HG03521 (cell line): ENCODE measurements at regions not wholly inside any gene's neighbourhood (a gene's known extent, or its start where the extent isn't known, plus 50 kb on each side); places are given as distances from the start of the nearest gene placed in this dataset.
A peak's percentile ranks its signal among the peaks of the same experiment; 100 is the strongest.

Experiments used
- ATAC-seq: cut with Tn5 transposase; IDR thresholded peaks from one replicate; pipeline ENCODE4 v1.9.1; 2021; ENCODE audit warnings: mild to moderate bottlenecking, moderate library complexity; ENCODE audit not compliant: unreplicated experiment

DNA sequence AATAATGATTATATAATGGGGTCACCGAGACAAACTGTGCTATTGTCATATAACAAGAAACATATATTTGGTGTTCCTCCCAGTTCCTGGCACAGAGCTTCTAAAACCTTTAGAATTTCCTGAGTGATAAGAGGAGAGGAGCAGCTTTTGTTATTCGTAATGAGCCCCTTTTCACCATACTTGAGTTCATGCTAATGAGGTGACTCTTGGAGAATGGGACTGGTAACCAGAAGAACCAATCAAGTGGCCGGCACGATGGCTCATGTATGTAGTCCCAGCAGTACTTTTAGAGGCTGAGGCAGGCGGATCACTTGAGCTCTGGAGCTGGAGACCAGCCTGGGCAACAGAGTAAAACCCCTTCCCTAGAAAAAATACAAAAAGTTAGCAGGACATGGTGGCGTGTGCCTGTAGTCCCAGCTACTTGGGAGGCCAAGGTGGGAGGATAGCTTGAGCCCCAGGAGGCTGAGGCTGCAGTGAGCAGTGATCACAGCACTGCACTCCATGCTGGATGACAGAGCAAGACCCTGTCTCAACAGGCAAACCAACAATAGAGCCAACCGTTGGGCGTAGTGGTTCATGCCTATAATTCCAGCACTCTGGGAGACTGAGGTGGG, 62.7 kb upstream of the FTH1 start:
- no peak for ATAC-seq

DNA sequence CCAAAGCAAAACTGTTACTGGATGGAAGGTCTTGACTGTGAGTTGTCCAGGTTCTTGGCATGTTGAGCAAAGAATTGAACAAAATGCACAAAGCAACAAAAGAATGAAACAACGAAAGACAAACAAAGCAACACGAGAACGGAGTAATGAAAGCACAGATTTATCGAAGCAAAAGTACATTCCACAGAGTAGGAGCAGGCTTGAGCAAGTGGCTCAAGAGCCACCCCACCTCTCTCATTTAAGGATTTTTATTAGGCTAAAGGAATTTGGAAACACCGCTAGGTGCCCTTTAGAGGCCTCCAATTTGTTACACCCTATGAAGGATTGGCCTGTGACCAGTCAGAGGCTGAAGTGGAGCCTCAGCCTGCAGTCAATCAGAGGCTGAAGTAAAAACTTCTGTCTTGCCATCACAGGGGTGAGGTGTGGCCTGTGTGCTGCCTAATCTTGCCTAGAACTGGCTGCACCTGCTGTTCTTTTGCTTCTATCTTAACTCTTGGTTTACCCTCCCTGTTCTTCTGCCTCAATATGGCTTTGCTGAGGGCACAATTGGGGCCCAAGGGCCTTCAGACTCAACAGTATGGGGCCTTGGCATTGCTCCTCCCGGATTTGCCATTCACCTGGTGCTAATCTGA, 59.4 kb upstream of the FTH1 start:
- ATAC-seq: no peak

DNA sequence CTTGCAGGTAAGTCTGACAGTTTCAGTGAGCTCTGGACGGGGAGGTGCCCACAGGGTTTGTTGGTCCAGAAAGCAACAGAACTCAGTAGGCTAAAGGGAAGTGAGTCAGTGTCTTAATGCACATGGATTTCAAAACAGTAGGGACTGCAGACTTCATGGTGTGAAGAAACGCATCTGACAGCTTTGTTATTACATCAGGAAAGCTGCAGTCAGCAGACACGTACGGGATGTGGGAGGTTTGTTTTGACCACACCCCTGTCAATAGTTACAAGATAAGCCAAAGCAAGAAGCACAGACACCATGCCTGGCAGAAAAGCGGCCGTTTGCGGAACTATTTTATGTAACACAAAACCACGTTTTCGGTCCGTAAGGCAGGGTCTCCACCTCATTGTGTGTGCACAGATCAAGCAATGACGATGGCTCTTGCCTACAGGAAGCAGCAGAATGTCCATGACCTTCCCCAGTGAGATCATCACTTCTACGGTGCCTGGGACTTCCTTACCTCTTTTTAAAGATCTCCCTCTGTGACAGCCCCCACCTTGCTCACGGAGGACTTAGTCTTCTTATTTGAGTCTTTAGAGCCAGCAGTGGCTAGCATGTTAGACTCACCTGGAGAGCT, 58.2 kb upstream of the FTH1 start:
- peak; percentile 79 for ATAC-seq

DNA sequence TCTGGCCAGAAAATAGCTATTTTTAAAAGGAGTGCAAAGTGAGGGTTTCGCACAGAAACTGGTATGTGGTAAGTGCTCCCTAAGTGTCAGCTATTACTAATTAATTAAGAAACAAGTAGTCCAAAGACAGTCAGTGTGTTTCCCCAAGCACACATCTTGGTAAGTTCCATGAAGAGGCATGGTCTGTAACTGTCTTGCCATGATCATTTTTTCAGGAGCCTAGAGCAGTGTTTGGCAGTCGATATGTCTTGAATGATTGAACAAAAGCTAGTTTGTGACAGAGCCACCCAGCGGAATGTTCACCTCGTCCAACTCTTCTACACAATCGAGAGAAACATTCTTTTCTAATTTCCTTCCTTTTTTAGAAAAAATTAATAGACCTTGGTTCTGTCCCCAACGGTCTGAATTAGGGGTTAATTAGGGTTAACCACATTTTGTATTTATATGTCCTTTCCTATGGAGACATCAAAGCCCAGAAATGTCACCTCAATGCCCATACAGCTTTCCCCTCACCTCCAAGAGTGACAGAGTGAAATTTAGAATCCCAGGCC, 57.6 kb upstream of the FTH1 start:
- no peak for ATAC-seq

DNA sequence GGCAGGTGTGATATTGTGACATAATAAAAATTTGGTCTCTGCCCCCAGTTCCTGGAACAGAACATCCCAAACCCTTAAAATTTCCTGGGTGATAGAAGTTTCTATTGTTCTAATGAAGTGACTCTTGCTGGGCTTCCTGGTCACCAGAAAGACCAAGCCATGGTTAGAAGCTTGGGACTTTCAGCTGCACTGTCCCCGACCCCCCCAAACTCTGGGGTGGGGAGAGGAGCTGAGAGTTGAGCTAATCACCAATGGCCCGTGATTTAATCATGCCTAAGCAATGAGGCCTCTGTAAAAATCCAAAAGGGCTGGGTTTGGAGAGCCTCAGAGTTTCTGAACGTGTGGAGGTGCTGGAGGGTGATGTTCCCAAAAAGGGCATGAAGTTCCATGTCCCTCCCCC, 54.8 kb upstream of the FTH1 start:
- no peak for ATAC-seq

DNA sequence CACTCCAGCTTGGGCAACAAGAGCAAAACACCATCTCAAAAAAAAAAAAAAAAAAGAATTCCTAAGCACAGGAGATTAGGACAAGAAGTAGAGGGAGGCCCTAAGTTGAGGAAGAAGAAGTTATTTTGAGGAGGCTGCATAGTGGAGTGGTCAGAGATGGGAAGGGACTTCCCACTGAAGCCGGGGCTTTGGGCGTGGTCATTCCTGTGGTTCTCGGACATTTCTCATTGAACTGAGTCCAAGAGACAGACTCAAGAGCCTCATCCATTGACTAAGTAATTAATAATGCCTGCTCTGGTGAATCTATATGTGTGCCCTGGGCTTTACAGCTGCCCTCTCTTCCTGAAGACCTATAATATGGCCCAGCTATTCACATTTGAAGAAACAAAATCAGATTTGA, 53.2 kb upstream of the FTH1 start:
- ATAC-seq: no peak

DNA sequence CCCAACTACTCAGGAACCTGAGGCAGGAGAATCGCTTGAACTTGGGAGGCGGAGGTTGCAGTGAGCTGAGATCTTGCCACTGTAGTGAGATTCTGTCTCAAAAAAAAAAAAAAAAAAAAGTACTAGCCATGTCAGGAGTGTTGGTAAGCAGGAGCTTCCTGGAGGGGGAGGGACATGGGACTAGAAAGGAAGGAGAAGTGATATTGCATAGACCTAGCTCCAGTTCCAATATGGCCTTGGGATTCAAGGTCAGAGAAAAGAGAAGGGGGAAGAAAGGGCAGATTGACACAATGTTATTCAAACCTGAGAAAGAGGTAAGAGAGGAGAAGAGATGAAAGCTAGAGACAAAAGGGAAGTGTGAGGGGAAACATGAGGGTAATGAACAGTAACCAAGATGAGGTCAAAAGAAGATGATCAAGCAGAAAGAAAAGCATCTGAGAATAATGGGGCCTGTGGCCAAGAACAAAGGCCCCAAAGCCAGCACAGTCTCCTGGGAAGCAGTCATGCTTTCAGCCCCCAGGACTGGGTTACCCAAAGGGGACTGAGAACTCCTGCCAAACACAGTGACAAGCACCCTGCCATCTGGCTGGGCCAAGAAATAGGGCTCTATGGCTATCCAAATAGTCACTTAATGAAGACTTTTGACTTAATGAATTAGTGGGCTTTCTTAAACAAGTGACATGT, 51.7 kb upstream of the FTH1 start:
- ATAC-seq: no peak

DNA sequence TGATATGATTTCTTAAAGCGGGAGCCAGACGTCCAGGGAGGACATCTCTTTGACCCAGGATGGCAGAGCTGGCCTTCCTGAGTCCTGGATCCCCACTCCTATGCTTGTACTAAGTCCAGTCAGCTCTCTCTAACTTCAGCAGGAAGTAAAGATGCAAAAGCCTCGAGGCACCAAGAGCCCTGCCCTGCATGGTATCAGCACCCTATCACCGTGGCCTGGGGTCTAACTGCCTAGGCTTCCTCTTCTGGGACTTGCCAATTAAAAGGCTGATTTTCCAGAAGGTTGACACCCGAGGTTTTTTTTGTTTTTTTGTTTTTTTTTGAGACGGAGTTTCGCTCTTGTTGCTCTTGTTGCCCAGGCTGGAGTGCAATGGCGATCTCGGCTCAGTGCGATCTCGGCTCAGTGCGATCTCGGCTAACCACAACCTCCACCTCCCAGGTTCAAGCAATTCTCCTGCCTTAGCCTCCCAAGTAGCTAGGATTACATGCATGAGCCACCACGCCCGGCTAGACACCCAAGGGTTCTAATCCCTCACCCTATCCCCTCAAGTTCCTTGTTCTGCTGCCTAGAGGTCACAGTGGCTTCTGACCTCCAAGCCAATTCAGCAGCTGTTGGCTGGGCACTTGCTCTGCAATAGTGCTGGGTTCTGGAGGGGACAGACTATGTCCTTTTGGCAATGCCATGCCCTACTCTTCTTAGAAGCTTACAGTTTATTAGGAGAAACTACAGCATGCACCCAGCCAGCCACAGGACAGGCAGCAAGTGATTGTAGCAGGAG, 50.6 kb upstream of the FTH1 start:
- ATAC-seq: no peak
